Cardiac septum (tissue), 1 donor: ENCODE measurements at regions not wholly inside any gene's neighbourhood (a gene's known extent, or its start where the extent isn't known, plus 50 kb on each side); places are given as distances from the start of the nearest gene placed in this dataset.

Source experiments
- DNase-seq: peaks from one replicate; pipeline ENCODE4 v3.0.0-alpha.2; 2020; ENCODE audit warnings: low spot score
- intact Hi-C: fragments of 100-400 bp; cut with DNase I; formaldehyde crosslinking; loops from one replicate; pipeline ENCODE4 v1.14.0; 2022
- donor health status: DM: no; HTN: no; CAD: no.

DNA sequence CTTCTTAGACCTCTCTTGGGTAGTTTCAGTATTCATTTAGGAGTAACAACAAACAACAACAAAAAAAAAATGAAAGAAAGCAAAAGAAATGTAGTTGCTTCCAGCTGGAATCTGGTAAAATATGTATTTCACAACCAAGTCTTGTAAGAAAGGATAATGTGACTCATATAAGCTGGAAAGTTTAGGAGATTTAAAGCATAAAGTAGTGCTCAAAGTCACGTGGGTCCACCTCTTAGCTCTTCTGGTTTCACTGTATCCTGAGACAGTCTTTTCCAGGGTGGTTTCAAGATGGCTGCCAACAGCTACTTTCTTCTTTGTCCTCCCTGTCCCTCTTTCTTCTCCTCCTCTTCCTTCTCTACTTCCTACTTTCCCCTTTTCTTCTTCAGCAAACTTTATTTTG, 69.5 kb upstream of the CDK13 start:
- intact Hi-C loops, result no loop called here
- DNase-seq, result no peak

DNA sequence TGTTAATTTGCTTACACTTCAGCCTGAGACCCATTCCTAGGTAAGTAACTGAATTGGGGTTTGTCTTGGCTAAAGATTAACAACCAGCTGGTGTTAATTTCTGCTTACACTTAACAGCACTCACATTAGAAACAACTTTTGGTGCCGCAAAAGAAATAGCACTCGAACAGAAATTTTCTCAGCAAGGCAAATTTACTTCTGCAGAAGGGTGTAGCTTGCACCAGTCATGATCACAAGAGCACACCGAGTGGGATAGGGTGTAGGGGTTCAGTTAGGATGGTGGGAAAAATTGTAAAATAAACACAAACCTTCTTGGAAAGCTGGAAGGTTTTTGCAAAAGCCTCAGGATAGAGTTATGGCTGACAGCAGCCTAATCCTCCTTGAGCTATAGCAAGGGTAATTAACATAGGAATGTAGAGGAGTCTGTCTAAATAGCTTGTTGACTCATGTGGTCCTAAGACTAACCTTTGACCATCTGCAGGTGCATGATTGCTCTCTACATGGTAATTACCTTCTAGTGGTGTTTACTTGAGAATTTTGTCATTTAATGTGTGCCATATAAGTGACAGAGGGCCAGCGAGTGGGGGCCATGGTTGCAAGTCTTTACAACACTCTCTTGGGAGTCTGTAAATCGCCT, 67.8 kb upstream of the CDK13 start:
- intact Hi-C loops, result no loop called here
- no peak for DNase-seq

DNA sequence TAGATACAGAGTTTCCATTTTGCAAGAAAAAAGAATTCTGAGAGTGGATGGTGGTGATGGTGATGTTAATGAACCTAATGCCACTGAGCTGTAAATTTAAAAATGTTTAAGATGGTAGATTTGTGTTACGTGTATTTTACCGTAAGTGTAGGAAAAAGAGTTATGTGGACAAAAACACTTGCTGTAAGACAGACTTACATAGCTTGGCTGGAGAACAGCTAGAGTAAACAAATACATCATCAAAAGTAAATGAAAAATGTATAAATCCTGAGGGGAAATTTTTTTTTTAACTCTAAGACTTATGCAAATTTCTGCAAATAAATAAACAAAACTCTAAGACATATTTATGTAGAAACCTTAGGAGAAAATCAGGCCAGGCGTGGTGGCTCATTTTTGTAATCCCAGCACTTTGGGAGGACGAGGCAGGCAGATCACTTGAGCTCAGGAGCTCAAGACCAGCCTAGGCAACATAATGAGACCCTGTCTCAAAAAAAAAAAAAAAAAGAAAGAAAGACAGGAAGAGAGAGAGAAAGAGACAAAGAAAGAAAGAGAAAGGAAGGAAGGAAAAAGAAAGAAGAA, 66.2 kb upstream of the CDK13 start:
- no peak for DNase-seq
- intact Hi-C loops, result no loop called here

DNA sequence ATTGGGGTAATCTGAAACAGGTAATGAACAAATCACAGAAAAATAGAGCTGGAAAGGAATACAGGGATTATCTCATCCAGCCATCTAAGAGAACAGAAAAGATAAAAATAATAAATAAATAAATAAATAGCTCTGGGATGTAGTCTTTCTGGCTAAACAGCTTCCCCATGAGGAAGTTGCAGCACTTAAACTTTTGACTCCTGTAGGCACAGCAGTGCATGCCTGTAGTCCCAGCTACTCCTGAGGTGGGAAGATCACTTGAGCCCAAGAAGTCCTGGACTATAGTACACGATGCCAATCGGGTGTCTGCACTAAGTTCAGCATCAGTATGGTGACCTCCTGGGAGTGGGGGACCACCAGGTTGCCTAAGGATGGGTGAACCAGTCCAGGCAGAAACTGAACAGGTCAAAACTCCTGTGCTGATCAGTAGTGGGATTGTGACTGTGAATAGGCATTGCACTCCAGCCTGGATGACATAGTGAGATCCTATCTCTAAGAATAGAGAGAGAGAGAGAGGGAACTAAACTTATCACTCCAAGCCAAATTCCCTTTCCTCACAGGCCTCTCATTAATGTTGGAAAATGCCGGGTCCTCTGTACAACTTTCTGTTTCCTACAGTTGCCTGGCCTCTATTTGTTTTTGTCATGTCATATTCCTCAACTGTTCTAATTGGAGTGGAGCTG, 61.7 kb upstream of the CDK13 start:
- no peak for DNase-seq
- intact Hi-C loops, result no loop called here

DNA sequence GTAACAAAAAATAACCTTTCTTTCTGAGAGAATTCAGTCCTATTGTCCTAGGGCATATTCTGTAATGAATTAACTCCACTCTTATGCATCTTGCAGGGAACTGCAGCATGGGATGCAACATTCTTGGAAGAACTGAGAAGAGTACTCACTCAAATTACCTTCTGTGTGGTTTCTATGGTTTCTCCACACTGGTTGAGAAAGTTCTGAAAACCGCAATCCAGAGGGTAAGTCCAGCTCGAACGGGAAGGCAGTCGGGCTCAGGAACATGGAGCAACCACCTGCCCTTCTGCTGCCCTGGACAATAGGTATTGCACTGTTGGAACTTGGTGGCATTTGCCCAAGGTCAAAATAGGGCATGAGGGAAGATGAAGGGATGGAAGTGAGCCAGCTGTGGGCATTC, 59.6 kb upstream of the CDK13 start:
- DNase-seq, result no peak
- intact Hi-C loops, result no loop called here

DNA sequence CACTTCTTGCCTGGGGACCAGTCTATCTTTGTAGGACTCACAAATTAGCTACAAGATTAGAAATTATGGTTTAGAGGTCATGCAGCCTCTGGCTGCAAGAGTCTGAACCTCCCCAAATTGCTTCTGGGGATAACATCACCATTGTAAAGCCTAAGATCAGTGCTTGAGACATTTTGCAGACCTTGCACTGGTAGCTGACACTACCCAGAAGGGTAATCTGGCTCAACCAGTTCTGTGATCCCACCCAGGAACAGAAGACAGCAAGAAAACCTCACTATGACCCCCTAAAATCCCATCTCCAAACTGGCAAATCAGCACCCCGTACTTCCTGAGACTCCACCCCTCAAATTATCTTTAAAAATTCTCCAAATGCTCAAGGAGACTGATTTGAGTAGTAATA, 58.2 kb upstream of the CDK13 start:
- DNase-seq, result no peak
- intact Hi-C loops, result no loop called here

DNA sequence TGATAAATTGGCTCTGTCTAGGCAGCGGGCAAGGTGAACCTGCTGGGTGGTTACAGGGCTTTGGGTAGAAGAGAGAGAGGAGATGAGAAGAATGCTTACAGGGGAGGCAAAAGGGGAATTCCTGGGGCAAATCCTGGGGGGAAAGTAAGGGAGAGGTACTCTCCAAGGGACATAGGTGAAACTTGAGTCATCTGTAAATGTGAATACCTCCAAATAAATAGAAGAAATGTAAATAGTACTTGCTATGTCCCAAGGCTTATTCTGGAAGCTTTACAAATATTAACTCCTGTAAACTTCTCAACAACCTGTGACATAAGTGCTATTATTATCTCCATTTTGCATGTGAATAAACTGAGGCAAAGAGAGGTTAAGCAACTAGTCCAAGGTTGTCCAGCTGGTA, 57.7 kb upstream of the CDK13 start:
- no peak for DNase-seq
- intact Hi-C loops, result no loop called here

DNA sequence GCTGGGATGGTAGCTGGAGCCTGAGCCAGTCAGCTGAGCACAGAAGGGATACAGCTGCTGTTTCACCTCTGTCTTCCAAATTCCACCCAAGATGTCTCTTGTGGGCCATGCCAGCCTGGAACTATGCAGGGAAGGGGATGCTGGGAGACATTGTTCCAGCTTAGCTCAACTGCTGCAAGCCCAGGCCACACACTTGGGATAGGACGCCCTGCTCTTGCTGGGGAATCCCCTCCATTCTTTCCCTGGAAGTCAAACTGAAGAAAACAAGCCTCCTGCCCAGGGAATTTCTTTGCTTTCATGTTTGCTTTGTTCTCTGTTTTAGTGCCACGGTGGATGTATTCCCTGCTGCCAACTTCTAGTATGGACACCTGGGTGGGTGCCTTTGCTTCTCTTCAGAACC, 55.2 kb upstream of the CDK13 start:
- intact Hi-C loops, result loop anchor here (5.0 kb wide), 1 partner anchor 52 kb away; no protein-coding TSS in a partner anchor
- DNase-seq, result no peak

DNA sequence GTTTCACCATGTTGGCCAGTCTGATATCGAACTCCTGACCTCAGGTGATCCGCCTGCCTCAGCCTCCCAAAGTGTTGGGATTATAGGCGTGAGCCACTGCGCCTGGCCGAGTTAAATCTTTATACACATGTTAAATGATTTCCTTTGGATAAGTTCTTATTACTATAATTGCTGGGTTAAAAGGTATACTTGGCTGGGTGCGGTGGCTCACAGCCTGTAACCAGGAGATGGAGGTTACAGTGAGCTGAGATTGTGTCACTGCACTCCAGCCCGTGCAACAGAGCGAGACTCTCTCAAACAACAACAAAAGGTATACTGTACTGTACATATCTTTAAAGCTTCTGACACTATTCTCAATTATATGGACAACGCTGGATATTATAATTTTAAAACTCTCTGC, 53.2 kb upstream of the CDK13 start:
- intact Hi-C loops, result loop anchor here (1.0 to 5.0 kb wide), 2 partner anchors 50 to 155 kb away; no protein-coding TSS in a partner anchor
- DNase-seq, result no peak

DNA sequence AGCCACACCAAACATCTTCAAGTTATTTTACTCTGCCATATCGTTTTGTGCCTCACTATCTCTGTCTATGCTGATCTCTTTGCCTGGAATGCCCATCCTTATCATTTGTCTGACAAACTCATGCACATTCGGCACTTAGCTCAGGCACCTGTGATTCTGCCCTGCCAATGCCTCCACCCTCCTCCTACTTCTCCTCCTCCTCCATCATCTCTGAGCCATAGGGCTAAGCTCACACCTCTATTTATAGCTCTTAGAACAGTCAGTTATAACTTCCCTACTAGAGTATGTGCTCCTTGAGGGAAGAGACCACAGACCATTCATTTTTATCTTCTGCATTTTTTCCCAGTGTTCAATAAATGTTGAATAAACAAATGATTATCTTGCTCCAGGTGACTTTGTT, 51.2 kb upstream of the CDK13 start:
- no peak for DNase-seq
- intact Hi-C loops, result loop anchor here (5.0 kb wide), 1 partner anchor 48 kb away; no protein-coding TSS in a partner anchor
